HepG2 (cell line): ENCODE measurements at regions not wholly inside any gene's neighbourhood (a gene's known extent, or its start where the extent isn't known, plus 50 kb on each side); places are given as distances from the start of the nearest gene placed in this dataset.
A peak's percentile ranks its signal among the peaks of the same experiment; 100 is the strongest.

Experiments used
- ARNT ChIP-seq: fragments of 450-650 bp; IDR thresholded peaks from 2 replicates; pipeline ENCODE4 v1.6.1; 2017
- FOSL1 ChIP-seq: sonication (generic); formaldehyde crosslinking; IDR thresholded peaks from 2 replicates; pipeline ENCODE4 v1.9.0; 2021; ENCODE audit warnings: missing genetic modification reagents, borderline replicate concordance
- HNF4G ChIP-seq, 2 experiments: sonication (generic) in 1 of 2; formaldehyde crosslinking in 1 of 2; IDR thresholded peaks; 2 replicates each; pipeline versions ENCODE4 v1.4.0 to v1.6.1; 2011 to 2020; ENCODE audit warnings: borderline replicate concordance in 2 of 2, low read depth in 2 of 2, mild to moderate bottlenecking in 2 of 2, low read length in 1 of 2, missing genetic modification reagents in 1 of 2, moderate library complexity in 1 of 2
- MAFF ChIP-seq: IDR thresholded peaks from 2 replicates; pipeline ENCODE4 v1.6.1; 2011; ENCODE audit warnings: low read depth, low read length, improper control_type of control experiment
- MZF1 ChIP-seq: sonication (generic); formaldehyde crosslinking; IDR thresholded peaks from 2 replicates; pipeline ENCODE4 v1.8.1; 2023; ENCODE audit warnings: mild to moderate bottlenecking, missing genetic modification reagents, borderline replicate concordance
- NFE2L2 ChIP-seq: fragments of 150-350 bp; IDR thresholded peaks from 2 replicates; pipeline ENCODE4 v1.6.1; 2014; ENCODE audit warnings: low read length
- PCBP1 ChIP-seq: fragments of 200-400 bp; formaldehyde crosslinking; IDR thresholded peaks from 2 replicates; pipeline ENCODE4 v1.6.1; 2017; ENCODE audit warnings: mild to moderate bottlenecking, low read depth, low read length, borderline replicate concordance
- PHB2 ChIP-seq: fragments of 450-650 bp; IDR thresholded peaks from 2 replicates; pipeline ENCODE4 v1.6.1; 2018; ENCODE audit not compliant: partially characterized antibody
- TBP ChIP-seq: sonication (generic); formaldehyde crosslinking; IDR thresholded peaks from 2 replicates; pipeline ENCODE4 v1.5.0; 2020; ENCODE audit warnings: missing genetic modification reagents
- ZNF550 ChIP-seq: sonication (generic); formaldehyde crosslinking; IDR thresholded peaks from 2 replicates; pipeline ENCODE4 v1.4.0; 2020; ENCODE audit warnings: mild to moderate bottlenecking, missing genetic modification reagents, borderline replicate concordance
- ZNF562 ChIP-seq: sonication (generic); formaldehyde crosslinking; IDR thresholded peaks from 2 replicates; pipeline ENCODE4 v1.8.0; 2022; ENCODE audit warnings: missing genetic modification reagents, borderline replicate concordance
- TF ChIP-seq, protein P1 (sequence below): IDR thresholded peaks from 2 replicates; pipeline ENCODE4 v1.6.1; 2012; ENCODE audit warnings: low read length, improper control_type of control experiment
- TF ChIP-seq, protein P2 (sequence below): IDR thresholded peaks from 2 replicates; pipeline ENCODE4 v1.6.1; 2016; ENCODE audit warnings: low read depth, borderline replicate concordance
- TF ChIP-seq, protein P3 (sequence below): sonication (generic); formaldehyde crosslinking; IDR thresholded peaks from 2 replicates; pipeline ENCODE4 v1.4.0; 2020; ENCODE audit warnings: missing genetic modification reagents; ENCODE audit errors: not compliant biosample characterization
- TF ChIP-seq, protein P4 (sequence below): sonication (generic); formaldehyde crosslinking; IDR thresholded peaks from 2 replicates; pipeline ENCODE4 v1.4.0; 2020; ENCODE audit warnings: mild to moderate bottlenecking, missing genetic modification reagents
- TF ChIP-seq, protein P5 (sequence below): sonication (generic); formaldehyde crosslinking; IDR thresholded peaks from 2 replicates; pipeline ENCODE4 v1.4.0; 2020; ENCODE audit warnings: missing genetic modification reagents
- TF ChIP-seq, protein P6 (sequence below): sonication (generic); formaldehyde crosslinking; IDR thresholded peaks from 2 replicates; pipeline ENCODE4 v1.8.1; 2023; ENCODE audit warnings: mild to moderate bottlenecking, missing genetic modification reagents

DNA sequence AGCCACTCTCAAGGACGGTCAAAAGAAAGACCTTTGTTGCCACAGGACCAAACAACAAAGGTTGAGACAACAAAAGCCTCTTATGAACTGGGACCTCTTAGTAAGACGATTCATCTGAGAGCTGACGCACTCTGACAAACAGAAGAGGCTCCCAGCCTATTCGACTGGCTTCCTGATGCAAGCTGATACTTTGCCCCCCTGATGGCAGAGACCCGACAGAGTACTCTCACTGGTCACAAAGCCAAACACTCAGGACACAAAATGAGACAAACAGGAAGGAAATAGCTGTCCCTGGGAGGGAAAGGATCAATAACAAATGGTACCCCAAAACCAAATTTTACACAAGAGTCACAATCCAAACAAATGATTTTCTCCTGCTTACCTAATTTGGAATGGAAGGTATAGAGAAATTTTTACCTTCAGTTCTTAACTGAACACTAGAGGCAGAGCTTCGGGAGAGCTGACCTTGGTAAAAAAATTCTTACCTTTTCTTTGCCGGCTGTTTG lies 75.2 kb upstream of the PLAC8 start (continued):
- TF ChIP-seq, protein P1, sequence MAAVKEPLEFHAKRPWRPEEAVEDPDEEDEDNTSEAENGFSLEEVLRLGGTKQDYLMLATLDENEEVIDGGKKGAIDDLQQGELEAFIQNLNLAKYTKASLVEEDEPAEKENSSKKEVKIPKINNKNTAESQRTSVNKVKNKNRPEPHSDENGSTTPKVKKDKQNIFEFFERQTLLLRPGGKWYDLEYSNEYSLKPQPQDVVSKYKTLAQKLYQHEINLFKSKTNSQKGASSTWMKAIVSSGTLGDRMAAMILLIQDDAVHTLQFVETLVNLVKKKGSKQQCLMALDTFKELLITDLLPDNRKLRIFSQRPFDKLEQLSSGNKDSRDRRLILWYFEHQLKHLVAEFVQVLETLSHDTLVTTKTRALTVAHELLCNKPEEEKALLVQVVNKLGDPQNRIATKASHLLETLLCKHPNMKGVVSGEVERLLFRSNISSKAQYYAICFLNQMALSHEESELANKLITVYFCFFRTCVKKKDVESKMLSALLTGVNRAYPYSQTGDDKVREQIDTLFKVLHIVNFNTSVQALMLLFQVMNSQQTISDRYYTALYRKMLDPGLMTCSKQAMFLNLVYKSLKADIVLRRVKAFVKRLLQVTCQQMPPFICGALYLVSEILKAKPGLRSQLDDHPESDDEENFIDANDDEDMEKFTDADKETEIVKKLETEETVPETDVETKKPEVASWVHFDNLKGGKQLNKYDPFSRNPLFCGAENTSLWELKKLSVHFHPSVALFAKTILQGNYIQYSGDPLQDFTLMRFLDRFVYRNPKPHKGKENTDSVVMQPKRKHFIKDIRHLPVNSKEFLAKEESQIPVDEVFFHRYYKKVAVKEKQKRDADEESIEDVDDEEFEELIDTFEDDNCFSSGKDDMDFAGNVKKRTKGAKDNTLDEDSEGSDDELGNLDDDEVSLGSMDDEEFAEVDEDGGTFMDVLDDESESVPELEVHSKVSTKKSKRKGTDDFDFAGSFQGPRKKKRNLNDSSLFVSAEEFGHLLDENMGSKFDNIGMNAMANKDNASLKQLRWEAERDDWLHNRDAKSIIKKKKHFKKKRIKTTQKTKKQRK, result no peak
- TF ChIP-seq TBP (CRISPR knock-in tag), result no peak
- TF ChIP-seq ZNF562 (CRISPR knock-in tag), result no peak
- no peak for TF ChIP-seq MZF1
- no peak for TF ChIP-seq ARNT
- TF ChIP-seq, protein P2, sequence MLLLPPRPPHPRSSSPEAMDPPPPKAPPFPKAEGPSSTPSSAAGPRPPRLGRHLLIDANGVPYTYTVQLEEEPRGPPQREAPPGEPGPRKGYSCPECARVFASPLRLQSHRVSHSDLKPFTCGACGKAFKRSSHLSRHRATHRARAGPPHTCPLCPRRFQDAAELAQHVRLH (CRISPR knock-in tag), result no peak; the same call in 1 of the 2 replicates
- TF ChIP-seq, protein P3, sequence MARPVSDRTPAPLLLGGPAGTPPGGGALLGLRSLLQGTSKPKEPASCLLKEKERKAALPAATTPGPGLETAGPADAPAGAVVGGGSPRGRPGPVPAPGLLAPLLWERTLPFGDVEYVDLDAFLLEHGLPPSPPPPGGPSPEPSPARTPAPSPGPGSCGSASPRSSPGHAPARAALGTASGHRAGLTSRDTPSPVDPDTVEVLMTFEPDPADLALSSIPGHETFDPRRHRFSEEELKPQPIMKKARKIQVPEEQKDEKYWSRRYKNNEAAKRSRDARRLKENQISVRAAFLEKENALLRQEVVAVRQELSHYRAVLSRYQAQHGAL (CRISPR knock-in tag), result no peak
- no peak for TF ChIP-seq FOSL1 (CRISPR knock-in tag)
- TF ChIP-seq, protein P4, sequence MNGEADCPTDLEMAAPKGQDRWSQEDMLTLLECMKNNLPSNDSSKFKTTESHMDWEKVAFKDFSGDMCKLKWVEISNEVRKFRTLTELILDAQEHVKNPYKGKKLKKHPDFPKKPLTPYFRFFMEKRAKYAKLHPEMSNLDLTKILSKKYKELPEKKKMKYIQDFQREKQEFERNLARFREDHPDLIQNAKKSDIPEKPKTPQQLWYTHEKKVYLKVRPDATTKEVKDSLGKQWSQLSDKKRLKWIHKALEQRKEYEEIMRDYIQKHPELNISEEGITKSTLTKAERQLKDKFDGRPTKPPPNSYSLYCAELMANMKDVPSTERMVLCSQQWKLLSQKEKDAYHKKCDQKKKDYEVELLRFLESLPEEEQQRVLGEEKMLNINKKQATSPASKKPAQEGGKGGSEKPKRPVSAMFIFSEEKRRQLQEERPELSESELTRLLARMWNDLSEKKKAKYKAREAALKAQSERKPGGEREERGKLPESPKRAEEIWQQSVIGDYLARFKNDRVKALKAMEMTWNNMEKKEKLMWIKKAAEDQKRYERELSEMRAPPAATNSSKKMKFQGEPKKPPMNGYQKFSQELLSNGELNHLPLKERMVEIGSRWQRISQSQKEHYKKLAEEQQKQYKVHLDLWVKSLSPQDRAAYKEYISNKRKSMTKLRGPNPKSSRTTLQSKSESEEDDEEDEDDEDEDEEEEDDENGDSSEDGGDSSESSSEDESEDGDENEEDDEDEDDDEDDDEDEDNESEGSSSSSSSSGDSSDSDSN, result no peak
- TF ChIP-seq, protein P5, sequence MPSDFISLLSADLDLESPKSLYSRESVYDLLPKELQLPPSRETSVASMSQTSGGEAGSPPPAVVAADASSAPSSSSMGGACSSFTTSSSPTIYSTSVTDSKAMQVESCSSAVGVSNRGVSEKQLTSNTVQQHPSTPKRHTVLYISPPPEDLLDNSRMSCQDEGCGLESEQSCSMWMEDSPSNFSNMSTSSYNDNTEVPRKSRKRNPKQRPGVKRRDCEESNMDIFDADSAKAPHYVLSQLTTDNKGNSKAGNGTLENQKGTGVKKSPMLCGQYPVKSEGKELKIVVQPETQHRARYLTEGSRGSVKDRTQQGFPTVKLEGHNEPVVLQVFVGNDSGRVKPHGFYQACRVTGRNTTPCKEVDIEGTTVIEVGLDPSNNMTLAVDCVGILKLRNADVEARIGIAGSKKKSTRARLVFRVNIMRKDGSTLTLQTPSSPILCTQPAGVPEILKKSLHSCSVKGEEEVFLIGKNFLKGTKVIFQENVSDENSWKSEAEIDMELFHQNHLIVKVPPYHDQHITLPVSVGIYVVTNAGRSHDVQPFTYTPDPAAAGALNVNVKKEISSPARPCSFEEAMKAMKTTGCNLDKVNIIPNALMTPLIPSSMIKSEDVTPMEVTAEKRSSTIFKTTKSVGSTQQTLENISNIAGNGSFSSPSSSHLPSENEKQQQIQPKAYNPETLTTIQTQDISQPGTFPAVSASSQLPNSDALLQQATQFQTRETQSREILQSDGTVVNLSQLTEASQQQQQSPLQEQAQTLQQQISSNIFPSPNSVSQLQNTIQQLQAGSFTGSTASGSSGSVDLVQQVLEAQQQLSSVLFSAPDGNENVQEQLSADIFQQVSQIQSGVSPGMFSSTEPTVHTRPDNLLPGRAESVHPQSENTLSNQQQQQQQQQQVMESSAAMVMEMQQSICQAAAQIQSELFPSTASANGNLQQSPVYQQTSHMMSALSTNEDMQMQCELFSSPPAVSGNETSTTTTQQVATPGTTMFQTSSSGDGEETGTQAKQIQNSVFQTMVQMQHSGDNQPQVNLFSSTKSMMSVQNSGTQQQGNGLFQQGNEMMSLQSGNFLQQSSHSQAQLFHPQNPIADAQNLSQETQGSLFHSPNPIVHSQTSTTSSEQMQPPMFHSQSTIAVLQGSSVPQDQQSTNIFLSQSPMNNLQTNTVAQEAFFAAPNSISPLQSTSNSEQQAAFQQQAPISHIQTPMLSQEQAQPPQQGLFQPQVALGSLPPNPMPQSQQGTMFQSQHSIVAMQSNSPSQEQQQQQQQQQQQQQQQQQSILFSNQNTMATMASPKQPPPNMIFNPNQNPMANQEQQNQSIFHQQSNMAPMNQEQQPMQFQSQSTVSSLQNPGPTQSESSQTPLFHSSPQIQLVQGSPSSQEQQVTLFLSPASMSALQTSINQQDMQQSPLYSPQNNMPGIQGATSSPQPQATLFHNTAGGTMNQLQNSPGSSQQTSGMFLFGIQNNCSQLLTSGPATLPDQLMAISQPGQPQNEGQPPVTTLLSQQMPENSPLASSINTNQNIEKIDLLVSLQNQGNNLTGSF, result no peak
- TF ChIP-seq PCBP1, result no peak
- TF ChIP-seq ZNF550 (CRISPR knock-in tag), result no peak
- TF ChIP-seq NFE2L2, result no peak
- peak; percentile 27; the same call in 1 of the 2 replicates for TF ChIP-seq HNF4G (IDR thresholded peaks at IDR 0.05; ENCODE audit: borderline replicate concordance, low read depth, low read length)
- TF ChIP-seq HNF4G (CRISPR knock-in tag; IDR thresholded peaks at IDR 0.05; ENCODE audit: borderline replicate concordance, low read depth), result no peak
- TF ChIP-seq, protein P6, sequence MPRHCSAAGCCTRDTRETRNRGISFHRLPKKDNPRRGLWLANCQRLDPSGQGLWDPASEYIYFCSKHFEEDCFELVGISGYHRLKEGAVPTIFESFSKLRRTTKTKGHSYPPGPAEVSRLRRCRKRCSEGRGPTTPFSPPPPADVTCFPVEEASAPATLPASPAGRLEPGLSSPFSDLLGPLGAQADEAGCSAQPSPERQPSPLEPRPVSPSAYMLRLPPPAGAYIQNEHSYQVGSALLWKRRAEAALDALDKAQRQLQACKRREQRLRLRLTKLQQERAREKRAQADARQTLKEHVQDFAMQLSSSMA, result no peak
- TF ChIP-seq PHB2, result no peak
- TF ChIP-seq MAFF, result no peak
